Neural progenitor cell (in vitro differentiated cells): ENCODE measurements at regions not wholly inside any gene's neighbourhood (a gene's known extent, or its start where the extent isn't known, plus 50 kb on each side); places are given as distances from the start of the nearest gene placed in this dataset.

Source experiments
- DNase-seq: peaks from one replicate; pipeline ENCODE4 v3.0.0-alpha.2; 2016; ENCODE audit warnings: low spot score
- H2AFZ ChIP-seq: fragments of 200-600 bp; sonication (generic); replicated peaks from 2 replicates; pipeline ENCODE4 v1.6.1; 2016; ENCODE audit warnings: antibody characterized with exemption
- H3F3A ChIP-seq: fragments of 200-600 bp; sonication (generic); 2 replicates; pipeline ENCODE4 v1.6.1; 2016; ENCODE audit warnings: antibody characterized with exemption, low read depth
- H3K27ac ChIP-seq: fragments of 200-600 bp; sonication (generic); 2 replicates; pipeline ENCODE4 v1.5.1; 2016; ENCODE audit warnings: mild to moderate bottlenecking
- H3K27me3 ChIP-seq: fragments of 200-600 bp; sonication (generic); 2 replicates; pipeline ENCODE4 v1.6.1; 2016; ENCODE audit warnings: mild to moderate bottlenecking, moderate library complexity
- H3K36me3 ChIP-seq: fragments of 200-600 bp; sonication (generic); 2 replicates; pipeline ENCODE4 v1.5.1; 2016
- H3K4me1 ChIP-seq: fragments of 200-600 bp; sonication (generic); 2 replicates; pipeline ENCODE4 v1.6.1; 2016; ENCODE audit warnings: mixed run types
- H3K4me2 ChIP-seq: fragments of 200-600 bp; sonication (generic); 2 replicates; pipeline ENCODE4 v1.6.1; 2016
- H3K4me3 ChIP-seq: fragments of 200-600 bp; sonication (generic); 2 replicates; pipeline ENCODE4 v1.5.1; 2016
- H3K79me2 ChIP-seq: fragments of 200-600 bp; sonication (generic); 2 replicates; pipeline ENCODE4 v1.6.1; 2016; ENCODE audit warnings: low read depth
- H3K9ac ChIP-seq: fragments of 200-600 bp; sonication (generic); 2 replicates; pipeline ENCODE4 v1.6.1; 2016
- H3K9me3 ChIP-seq: fragments of 200-600 bp; sonication (generic); 2 replicates; pipeline ENCODE4 v1.5.1; 2016; ENCODE audit warnings: low read depth
- H4K20me1 ChIP-seq: fragments of 200-600 bp; sonication (generic); 2 replicates; pipeline ENCODE4 v1.6.1; 2016; ENCODE audit warnings: low read depth
- H3K27ac Mint-ChIP-seq: 3 replicates; pipeline ENCODE4 v1.8.0; 2021; ENCODE audit warnings: mixed read lengths
- H3K27me3 Mint-ChIP-seq: 2 replicates; pipeline ENCODE4 v1.8.0; 2022; ENCODE audit warnings: low read depth, mild to moderate bottlenecking, inconsistent platforms, moderate library complexity, mixed read lengths; ENCODE audit not compliant: insufficient read depth
- H3K36me3 Mint-ChIP-seq: 3 replicates; pipeline ENCODE4 v1.8.0; 2021; ENCODE audit warnings: mixed read lengths
- H3K4me1 Mint-ChIP-seq: 3 replicates; pipeline ENCODE4 v1.8.0; 2021; ENCODE audit warnings: mixed read lengths
- H3K4me3 Mint-ChIP-seq: 3 replicates; pipeline ENCODE4 v1.8.0; 2021; ENCODE audit warnings: mild to moderate bottlenecking, moderate library complexity, mixed read lengths
- H3K9me3 Mint-ChIP-seq: 3 replicates; pipeline ENCODE4 v1.8.0; 2020; ENCODE audit warnings: mixed read lengths
- EZH2 ChIP-seq: fragments of 200-600 bp; sonication (generic); IDR thresholded peaks from 2 replicates; pipeline ENCODE4 v1.6.1; 2017; ENCODE audit warnings: antibody characterized with exemption, mild to moderate bottlenecking, moderate library complexity
- EZH2phosphoT487 ChIP-seq: fragments of 200-600 bp; sonication (generic); IDR thresholded peaks from 2 replicates; pipeline ENCODE4 v1.6.1; 2017; ENCODE audit warnings: antibody characterized with exemption
- TF ChIP-seq, protein P1 (sequence below): fragments of 200-600 bp; sonication (generic); IDR thresholded peaks from 2 replicates; pipeline ENCODE4 v1.5.1; 2017; ENCODE audit warnings: antibody characterized with exemption, mild to moderate bottlenecking

DNA sequence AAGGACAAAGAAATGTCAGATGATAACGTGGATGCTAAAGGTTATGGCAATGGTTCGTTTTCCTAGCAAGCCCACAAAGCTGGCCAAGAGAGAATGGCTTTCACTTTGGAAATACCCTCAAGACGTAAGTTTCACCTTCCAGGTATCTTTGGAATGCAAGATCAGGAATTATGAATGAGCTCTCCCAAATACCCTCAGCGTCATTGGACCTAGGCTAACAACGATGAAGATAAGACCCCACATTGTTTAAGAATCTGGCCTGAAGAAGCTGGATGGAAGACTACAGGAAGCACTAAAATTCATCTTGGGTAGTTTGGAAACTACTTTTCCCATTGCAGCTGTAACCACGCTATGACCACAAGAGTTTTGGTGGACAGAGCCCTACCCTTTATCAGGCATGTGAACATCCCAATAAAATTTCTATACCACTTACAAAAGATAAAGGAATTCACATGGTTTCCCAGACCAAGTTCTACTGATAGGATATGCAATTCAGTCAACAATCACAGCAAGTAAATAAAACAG lies 111.9 kb downstream of the KDR start:
- Mint-ChIP-seq H3K4me1 (peaks cover 14% of the 10 kb centered on the region), H3K4me3 (no peak overlapping the region), H3K27me3 (peaks cover 19% of the 10 kb centered on the region), H3K36me3 (peaks cover 2% of the 10 kb centered on the region), H3K27ac (no peak overlapping the region), H3K9me3 (peaks cover 9% of the 10 kb centered on the region)
- Histone ChIP-seq H3K27ac (no peak overlapping the region), H3K4me1 (peaks cover 17% of the 10 kb centered on the region), H3K9me3 (no peaks in the 10 kb centered on the region), H3K27me3 (peaks cover under 1% of the 10 kb centered on the region), H3F3A (peaks cover 6% of the 10 kb centered on the region), H2AFZ (no peak overlapping the region), H4K20me1 (no peaks in the 10 kb centered on the region), H3K4me3 (no peak overlapping the region), H3K36me3 (no peaks in the 10 kb centered on the region), H3K79me2 (no peaks in the 10 kb centered on the region), H3K4me2 (no peak overlapping the region), H3K9ac (no peak overlapping the region)
- no peak for DNase-seq
- TF ChIP-seq, protein P1, sequence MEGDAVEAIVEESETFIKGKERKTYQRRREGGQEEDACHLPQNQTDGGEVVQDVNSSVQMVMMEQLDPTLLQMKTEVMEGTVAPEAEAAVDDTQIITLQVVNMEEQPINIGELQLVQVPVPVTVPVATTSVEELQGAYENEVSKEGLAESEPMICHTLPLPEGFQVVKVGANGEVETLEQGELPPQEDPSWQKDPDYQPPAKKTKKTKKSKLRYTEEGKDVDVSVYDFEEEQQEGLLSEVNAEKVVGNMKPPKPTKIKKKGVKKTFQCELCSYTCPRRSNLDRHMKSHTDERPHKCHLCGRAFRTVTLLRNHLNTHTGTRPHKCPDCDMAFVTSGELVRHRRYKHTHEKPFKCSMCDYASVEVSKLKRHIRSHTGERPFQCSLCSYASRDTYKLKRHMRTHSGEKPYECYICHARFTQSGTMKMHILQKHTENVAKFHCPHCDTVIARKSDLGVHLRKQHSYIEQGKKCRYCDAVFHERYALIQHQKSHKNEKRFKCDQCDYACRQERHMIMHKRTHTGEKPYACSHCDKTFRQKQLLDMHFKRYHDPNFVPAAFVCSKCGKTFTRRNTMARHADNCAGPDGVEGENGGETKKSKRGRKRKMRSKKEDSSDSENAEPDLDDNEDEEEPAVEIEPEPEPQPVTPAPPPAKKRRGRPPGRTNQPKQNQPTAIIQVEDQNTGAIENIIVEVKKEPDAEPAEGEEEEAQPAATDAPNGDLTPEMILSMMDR: no peak
- TF ChIP-seq EZH2phosphoT487: no peak
- TF ChIP-seq EZH2: no peak

DNA sequence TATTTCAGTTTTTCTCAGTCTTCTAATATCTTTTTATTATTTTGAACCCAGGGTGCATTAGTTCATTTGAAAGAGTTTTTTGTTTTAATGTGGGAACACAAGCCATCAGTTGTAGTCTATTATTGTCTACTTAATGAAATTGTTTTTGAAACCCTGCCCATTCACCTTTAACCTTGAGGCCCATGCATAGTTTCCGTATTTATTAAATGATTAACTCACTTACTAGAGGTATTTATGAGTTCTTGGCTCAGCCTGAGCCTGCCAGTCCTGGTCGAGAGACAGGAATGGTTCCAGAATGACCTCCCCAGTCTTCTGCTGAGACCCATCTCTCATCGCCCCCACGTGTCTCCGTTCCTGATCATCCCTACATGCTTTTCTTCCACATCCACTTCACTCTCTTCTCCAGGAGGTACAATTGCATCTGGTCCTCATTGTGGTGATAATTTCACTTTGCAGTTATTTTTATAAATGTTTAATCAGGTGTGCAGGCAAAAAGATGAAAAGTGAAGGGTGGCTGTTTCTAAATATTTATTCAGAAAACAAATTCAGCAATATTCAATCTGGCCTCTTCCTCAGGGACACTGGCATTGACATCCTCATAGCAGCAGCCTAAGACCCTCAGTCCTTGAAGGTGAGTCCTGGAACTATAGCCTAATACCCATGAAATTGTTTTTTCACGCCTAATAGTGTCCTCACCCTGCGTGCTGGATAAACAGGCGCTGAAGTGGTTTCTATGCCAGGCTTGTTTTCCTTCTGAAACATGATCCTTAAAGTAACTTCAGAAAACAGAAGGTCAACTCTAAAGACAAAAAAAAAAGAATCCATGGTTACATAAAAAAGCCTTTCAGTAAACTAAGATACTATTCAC lies 112.8 kb downstream of the KDR start:
- H2AFZ ChIP-seq: no peak overlapping the region
- TF ChIP-seq EZH2 (no peak), EZH2phosphoT487 (no peak)
- TF ChIP-seq, protein P1: no peak
- no peak overlapping the region for H3K9ac ChIP-seq
- H3K4me2 ChIP-seq: no peak overlapping the region
- no peaks in the 10 kb centered on the region for H3K27me3 ChIP-seq
- H3K9me3 Mint-ChIP-seq: peaks cover 9% of the 10 kb centered on the region
- no peaks in the 10 kb centered on the region for H3K9me3 ChIP-seq
- no peaks in the 10 kb centered on the region for H3K36me3 ChIP-seq
- no peaks in the 10 kb centered on the region for H4K20me1 ChIP-seq
- peaks cover 19% of the 10 kb centered on the region for H3K27me3 Mint-ChIP-seq
- H3K4me1 Mint-ChIP-seq: peaks cover 14% of the 10 kb centered on the region
- DNase-seq: no peak
- H3K27ac Mint-ChIP-seq: no peak overlapping the region
- H3K4me1 ChIP-seq: peaks cover 12% of the 10 kb centered on the region
- no peak overlapping the region for H3K27ac ChIP-seq
- H3K4me3 Mint-ChIP-seq: no peak overlapping the region
- peaks cover 2% of the 10 kb centered on the region for H3K36me3 Mint-ChIP-seq
- H3K79me2 ChIP-seq: no peaks in the 10 kb centered on the region
- H3F3A ChIP-seq: peaks cover 6% of the 10 kb centered on the region
- no peak overlapping the region for H3K4me3 ChIP-seq

DNA sequence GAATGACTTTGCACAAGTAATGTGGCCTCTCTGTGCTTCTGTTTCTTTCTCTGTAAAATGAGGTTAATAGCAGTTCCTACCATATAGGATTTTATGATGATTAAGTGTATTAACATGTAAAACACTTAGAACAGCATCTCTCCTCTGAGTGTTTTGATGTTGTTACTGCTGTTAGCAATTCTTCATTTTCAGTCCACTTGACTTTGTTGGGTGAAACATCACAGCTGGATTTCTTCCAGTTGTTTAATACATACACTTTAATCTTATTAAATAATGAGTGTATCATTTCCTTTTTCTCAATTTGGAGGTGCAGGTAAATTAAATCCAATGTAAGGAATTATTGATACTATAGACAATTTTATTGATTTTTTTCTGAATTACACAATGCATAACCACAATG lies 113.6 kb downstream of the KDR start:
- no peaks in the 10 kb centered on the region for H3K9me3 ChIP-seq
- H3K27me3 Mint-ChIP-seq: peaks cover 17% of the 10 kb centered on the region
- no peak overlapping the region for H3K27ac ChIP-seq
- H3F3A ChIP-seq: peaks cover 6% of the 10 kb centered on the region
- no peak for DNase-seq
- TF ChIP-seq, protein P1: no peak
- TF ChIP-seq EZH2phosphoT487 (no peak), EZH2 (no peak)
- peaks cover 2% of the 10 kb centered on the region for H3K36me3 Mint-ChIP-seq
- H3K4me2 ChIP-seq: no peak overlapping the region
- no peak overlapping the region for H2AFZ ChIP-seq
- H3K4me3 ChIP-seq: no peak overlapping the region
- H4K20me1 ChIP-seq: no peaks in the 10 kb centered on the region
- no peak overlapping the region for H3K4me3 Mint-ChIP-seq
- peaks cover 12% of the 10 kb centered on the region for H3K4me1 ChIP-seq
- H3K9me3 Mint-ChIP-seq: peaks cover 9% of the 10 kb centered on the region
- H3K36me3 ChIP-seq: no peaks in the 10 kb centered on the region
- no peak overlapping the region for H3K9ac ChIP-seq
- H3K27me3 ChIP-seq: no peaks in the 10 kb centered on the region
- no peak overlapping the region for H3K27ac Mint-ChIP-seq
- peaks cover 14% of the 10 kb centered on the region for H3K4me1 Mint-ChIP-seq
- H3K79me2 ChIP-seq: no peaks in the 10 kb centered on the region
